Right lobe of liver (tissue), 4 donors: ENCODE measurements at regions not wholly inside any gene's neighbourhood (a gene's known extent, or its start where the extent isn't known, plus 50 kb on each side); places are given as distances from the start of the nearest gene placed in this dataset.

Source experiments
- CTCF ChIP-seq, 4 donors: fragments of 200-600 bp in 3 of 4; fragments of 450-650 bp in 1 of 4; IDR thresholded peaks; one replicate each; pipeline versions ENCODE4 v1.5.1 to v1.8.0; 2016 to 2022; ENCODE audit warnings: antibody characterized with exemption in 4 of 4, mild to moderate bottlenecking in 2 of 4
- POLR2A ChIP-seq: fragments of 450-650 bp; IDR thresholded peaks from one replicate; pipeline ENCODE4 v1.6.1; 2017; ENCODE audit warnings: antibody characterized with exemption, mild to moderate bottlenecking
- donor health status: DM: no; HTN: no; CAD: no.
- donor health status: DM: no; HTN: no; CAD: no.
- donor health status: DM: no; HTN: yes; CAD: no.

- TF ChIP-seq CTCF (IDR thresholded peaks at IDR 0.05) (no peak), POLR2A (no peak)
Observed at GRCh38 chr18:67582488-67582887, 66.0 kb upstream of the DSEL start.
